SU-DHL-6 (cell line): ENCODE measurements at regions not wholly inside any gene's neighbourhood (a gene's known extent, or its start where the extent isn't known, plus 50 kb on each side); places are given as distances from the start of the nearest gene placed in this dataset.

Experiments used
- CTCF ChIP-seq: fragments of 200-600 bp; sonication (generic); IDR thresholded peaks from one replicate; pipeline ENCODE4 v1.5.1; 2017; ENCODE audit warnings: antibody characterized with exemption, mild to moderate bottlenecking, low read length, moderate library complexity; ENCODE audit not compliant: insufficient read depth, poor library complexity, severe bottlenecking
- EZH2phosphoT487 ChIP-seq: fragments of 200-600 bp; sonication (generic), shearing (Covaris generic); conservative IDR thresholded peaks from 2 replicates; pipeline ENCODE4 v1.6.1; 2018; ENCODE audit warnings: mild to moderate bottlenecking, antibody characterized with exemption, low read length, moderate library complexity, mixed read lengths

- TF ChIP-seq CTCF: no peak
- TF ChIP-seq EZH2phosphoT487: no peak
These were observed 419.0 kb upstream of the MKI67 start for GRCh38 chr10:128545216-128545615.
